ENCODE measurements at regions not wholly inside any gene's neighbourhood (a gene's known extent, or its start where the extent isn't known, plus 50 kb on each side); places are given as distances from the start of the nearest gene placed in this dataset.

DNA sequence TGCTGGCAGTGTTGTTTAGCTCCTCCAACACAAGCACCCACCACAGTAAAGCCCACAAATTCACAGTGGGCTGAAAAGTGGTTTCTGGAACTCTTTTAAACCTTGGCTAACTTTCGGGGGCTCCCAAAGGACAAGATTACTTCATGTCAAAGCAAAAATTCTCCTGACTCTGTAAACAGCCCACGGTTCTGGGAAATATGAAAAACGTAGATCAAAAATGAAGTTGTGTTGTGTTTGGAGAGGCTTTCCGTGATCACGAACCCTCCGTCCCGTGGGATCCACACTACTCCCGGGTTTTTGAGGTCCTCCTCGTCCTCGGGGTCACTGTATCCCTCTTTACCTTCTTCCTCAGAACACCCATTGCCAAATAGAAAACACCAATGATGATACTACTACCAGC lies 159.0 kb upstream of the RUNX1 start:
- DNase-seq, result no peak
- TF ChIP-seq CTCF (IDR thresholded peaks at IDR 0.05), result no peak
- TF ChIP-seq POLR2A (IDR thresholded peaks at IDR 0.05), result no peak
- no peaks in the 10 kb centered on the region for H3K9me3 ChIP-seq (replicated peaks in 1 of 3)
- no peaks in the 10 kb centered on the region for H3K36me3 ChIP-seq (replicated peaks in 1 of 2)
- no peak overlapping the region for H3K27ac ChIP-seq
- WGBS, 4 donors, result 65 to 79% (median 76%) methylated on average over 10 of the region's 10 CpGs
- intact Hi-C loops (cut with DNase I), result no loop called here
- no peak overlapping the region for H3K4me3 ChIP-seq
- H3K4me1 ChIP-seq (replicated peaks in 1 of 2), result no peaks in the 10 kb centered on the region
- H3K27me3 ChIP-seq, result no peaks in the 10 kb centered on the region

GRCh38 chr21:35207322-35207721 lies 158.2 kb upstream of the RUNX1 start:
- intact Hi-C loops (cut with DNase I), result no loop called here
- Histone ChIP-seq H3K27me3 (no peaks in the 10 kb centered on the region), H3K27ac (no peak overlapping the region), H3K9me3 (replicated peaks in 1 of 3) (no peaks in the 10 kb centered on the region), H3K4me3 (no peak overlapping the region), H3K36me3 (replicated peaks in 1 of 2) (no peaks in the 10 kb centered on the region), H3K4me1 (replicated peaks in 1 of 2) (no peaks in the 10 kb centered on the region)
- DNase-seq, result no peak
- 72 to 86% (median 78%) methylated on average over 2 to 9 of the region's 9 CpGs for WGBS, 4 donors
- no peak for TF ChIP-seq CTCF (IDR thresholded peaks at IDR 0.05)
- no peak for TF ChIP-seq POLR2A (IDR thresholded peaks at IDR 0.05)

GRCh38 chr21:35206141-35207125 lies 157.3 kb upstream of the RUNX1 start:
- no peaks in the 10 kb centered on the region for H3K4me1 ChIP-seq (replicated peaks in 1 of 2)
- peak overlapping the region in 2 of 5 donors; percentile 13 to 44 for H3K27ac ChIP-seq
- H3K36me3 ChIP-seq (replicated peaks in 1 of 2), result no peaks in the 10 kb centered on the region
- H3K4me3 ChIP-seq, result no peak overlapping the region
- TF ChIP-seq CTCF (IDR thresholded peaks at IDR 0.05), result no peak
- no peak for TF ChIP-seq POLR2A (IDR thresholded peaks at IDR 0.05)
- no peak for DNase-seq
- H3K9me3 ChIP-seq (replicated peaks in 1 of 3), result no peaks in the 10 kb centered on the region
- WGBS, 4 donors, result 44 to 47% (median 46%) methylated on average over 11 of the region's 11 CpGs
- H3K27me3 ChIP-seq, result no peaks in the 10 kb centered on the region
- intact Hi-C loops (cut with DNase I), result no loop called here

- H3K36me3 ChIP-seq (replicated peaks in 1 of 2), result no peaks in the 10 kb centered on the region
- H3K4me3 ChIP-seq, result peak overlapping the region in 1 of 4 donors; percentile 16
- no peaks in the 10 kb centered on the region for H3K9me3 ChIP-seq (replicated peaks in 1 of 3)
- intact Hi-C loops (cut with DNase I), result no loop called here
- TF ChIP-seq CTCF (IDR thresholded peaks at IDR 0.05) (peak in 4 of 6 experiments; percentile 0 to 14 (median 6)), POLR2A (IDR thresholded peaks at IDR 0.05) (no peak)
- 45 to 50% (median 49%) methylated on average over 19 of the region's 19 CpGs for WGBS, 4 donors
- no peaks in the 10 kb centered on the region for H3K27me3 ChIP-seq
- no peaks in the 10 kb centered on the region for H3K4me1 ChIP-seq (replicated peaks in 1 of 2)
- H3K27ac ChIP-seq, result peak overlapping the region in 4 of 5 donors; percentile 6 to 68 (median 18)
- peak; percentile 39 to 74 (median 52) for DNase-seq
These were observed 155.9 kb upstream of the RUNX1 start for GRCh38 chr21:35204850-35205541.

All from adrenal gland (tissue), 9 donors.